GM12865 (cell line): ENCODE measurements at regions not wholly inside any gene's neighbourhood (a gene's known extent, or its start where the extent isn't known, plus 50 kb on each side); places are given as distances from the start of the nearest gene placed in this dataset.

Experiments used
- DNase-seq: peaks from one replicate; pipeline ENCODE4 v3.0.0; 2010; ENCODE audit warnings: low read depth
- H3K4me3 ChIP-seq: 2 replicates; pipeline ENCODE4 v1.5.1; 2011; ENCODE audit warnings: mild to moderate bottlenecking, low read depth, low read length, control low read depth
- CTCF ChIP-seq: IDR thresholded peaks from 2 replicates; pipeline ENCODE4 v1.5.1; 2011; ENCODE audit warnings: low read length, control low read depth, low read depth, inconsistent platforms; ENCODE audit not compliant: insufficient read depth; ENCODE audit errors: missing control alignments

GRCh38 chr22:49300951-49301397, 526.7 kb downstream of the BRD1 start:
- no peak for DNase-seq
- H3K4me3 ChIP-seq: no peak overlapping the region
- TF ChIP-seq CTCF: no peak

- no peak for TF ChIP-seq CTCF
- DNase-seq: no peak
These were observed 527.4 kb downstream of the BRD1 start for GRCh38 chr22:49300241-49300640.

GRCh38 chr22:49299821-49300231, 527.8 kb downstream of the BRD1 start:
- DNase-seq: no peak
- TF ChIP-seq CTCF: no peak
- H3K4me3 ChIP-seq: no peak overlapping the region

More at GRCh38 chr22:49300241-49300640, 527.4 kb downstream of the BRD1 start:
- no peak overlapping the region for H3K4me3 ChIP-seq

- no peak for TF ChIP-seq CTCF
- DNase-seq: no peak
- H3K4me3 ChIP-seq: no peak overlapping the region
These were observed 528.6 kb downstream of the BRD1 start for GRCh38 chr22:49298834-49299750.

GRCh38 chr22:49297871-49298721, 529.6 kb downstream of the BRD1 start:
- no peak for DNase-seq
- no peak for TF ChIP-seq CTCF
- no peak overlapping the region for H3K4me3 ChIP-seq

GRCh38 chr22:49297286-49297870, 530.3 kb downstream of the BRD1 start:
- no peak for DNase-seq
- no peak for TF ChIP-seq CTCF
- no peak overlapping the region for H3K4me3 ChIP-seq
